ENCODE measurements at regions not wholly inside any gene's neighbourhood (a gene's known extent, or its start where the extent isn't known, plus 50 kb on each side); places are given as distances from the start of the nearest gene placed in this dataset.

GRCh38 chr2:41032715-41033114 lies 580.8 kb upstream of the SLC8A1 start:
- TF ChIP-seq POLR2A (IDR thresholded peaks at IDR 0.05; ENCODE audit: low read depth, low read length) (no peak), POLR2AphosphoS5 (IDR thresholded peaks at IDR 0.05; ENCODE audit: low read depth, low read length) (no peak)
